HAP-1 (cell line): ENCODE measurements at regions not wholly inside any gene's neighbourhood (a gene's known extent, or its start where the extent isn't known, plus 50 kb on each side); places are given as distances from the start of the nearest gene placed in this dataset.

Source experiments
- DNase-seq, 2 experiments: peaks; one replicate each; pipeline ENCODE4 v3.0.0-alpha.2; 2016 to 2020; ENCODE audit warnings: low spot score in 2 of 2
- H3K27me3 ChIP-seq: fragments of 250-450 bp; sonication (Bioruptor Pico); 2 replicates; pipeline ENCODE4 v1.5.1; 2020; ENCODE audit warnings: low read depth, mild to moderate bottlenecking, moderate library complexity
- H3K36me3 ChIP-seq: fragments of 250-450 bp; sonication (Bioruptor Pico); replicated peaks from 2 replicates; pipeline ENCODE4 v1.5.1; 2020; ENCODE audit warnings: mild to moderate bottlenecking
- H3K4me1 ChIP-seq: fragments of 250-450 bp; sonication (Bioruptor Pico); 2 replicates; pipeline ENCODE4 v1.5.1; 2020; ENCODE audit warnings: mild to moderate bottlenecking
- H3K4me3 ChIP-seq: fragments of 250-450 bp; sonication (Bioruptor Pico); 2 replicates; pipeline ENCODE4 v1.5.1; 2020; ENCODE audit warnings: mild to moderate bottlenecking, moderate library complexity
- H3K9me3 ChIP-seq: fragments of 250-450 bp; sonication (Bioruptor Pico); 2 replicates; pipeline ENCODE4 v1.5.1; 2020; ENCODE audit warnings: mild to moderate bottlenecking, moderate library complexity
- in situ Hi-C: fragments of 300-500 bp; cut with MboI; formaldehyde crosslinking; loops from 3 replicates; pipeline ENCODE4 v1.14.3; 2020; ENCODE audit warnings: low sequenced_read_pairs, inconsistent platforms, mixed read lengths

- in situ Hi-C loops, result no loop called here
- H3K4me3 ChIP-seq, result no peak overlapping the region
Measured at GRCh38 chr4:123921339-123921738, 524.7 kb downstream of the SPRY1 start.

DNA sequence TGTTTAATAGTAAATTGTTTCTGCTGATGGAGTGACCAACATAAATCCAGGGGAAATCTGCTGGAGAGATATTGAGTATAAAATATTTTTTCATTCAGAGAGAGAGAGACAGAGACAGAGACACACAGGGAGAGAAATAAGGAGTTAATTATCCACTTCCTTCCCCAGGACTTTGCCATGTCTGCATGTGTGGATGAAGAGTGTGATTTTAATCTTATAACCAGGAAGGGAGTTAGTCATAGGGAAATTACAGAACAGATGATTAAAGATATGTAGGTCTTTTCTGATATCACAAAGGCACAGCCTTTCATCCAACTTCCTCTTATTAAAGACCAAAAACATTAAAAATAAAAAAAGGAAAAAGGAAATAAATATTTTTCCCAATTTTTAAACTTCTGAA lies 526.3 kb downstream of the SPRY1 start:
- H3K4me1 ChIP-seq, result peaks cover 13% of the 10 kb centered on the region
- DNase-seq, result no peak
- H3K36me3 ChIP-seq, result no peaks in the 10 kb centered on the region
- H3K27me3 ChIP-seq, result no peaks in the 10 kb centered on the region
- H3K4me3 ChIP-seq, result no peak overlapping the region
- in situ Hi-C loops, result no loop called here
- H3K9me3 ChIP-seq, result no peaks in the 10 kb centered on the region

More at GRCh38 chr4:123921339-123921738, 524.7 kb downstream of the SPRY1 start:
- H3K27me3 ChIP-seq, result no peaks in the 10 kb centered on the region
- no peaks in the 10 kb centered on the region for H3K36me3 ChIP-seq
- H3K4me1 ChIP-seq, result peaks cover 8% of the 10 kb centered on the region
- H3K9me3 ChIP-seq, result no peaks in the 10 kb centered on the region
- DNase-seq, result peak; percentile 40 to 61

- in situ Hi-C loops, result no loop called here
- no peaks in the 10 kb centered on the region for H3K9me3 ChIP-seq
- no peak for DNase-seq
- H3K36me3 ChIP-seq, result no peaks in the 10 kb centered on the region
- H3K4me3 ChIP-seq, result no peak overlapping the region
- peaks cover 17% of the 10 kb centered on the region for H3K4me1 ChIP-seq
- no peaks in the 10 kb centered on the region for H3K27me3 ChIP-seq
Measured at GRCh38 chr4:123924536-123924935, 527.9 kb downstream of the SPRY1 start.

DNA sequence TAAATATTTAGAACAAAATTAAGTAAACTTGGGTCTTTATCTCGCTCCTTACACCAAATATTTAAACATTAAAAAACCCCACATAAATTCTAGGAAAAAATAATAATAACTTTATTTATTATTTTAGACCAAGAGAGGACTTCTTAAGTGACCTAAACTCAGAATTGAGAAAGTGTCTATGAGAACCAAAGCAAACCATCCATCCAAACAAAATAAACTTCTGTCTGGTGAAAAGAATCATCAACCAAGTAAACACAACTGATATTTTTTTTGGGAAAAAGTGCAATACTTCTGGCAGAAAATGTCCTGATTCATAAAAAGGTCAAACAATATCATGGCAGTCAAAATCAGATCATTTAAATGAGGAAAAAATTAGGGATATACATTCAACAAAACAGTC lies 533.0 kb downstream of the SPRY1 start:
- Histone ChIP-seq H3K4me3 (no peak overlapping the region), H3K36me3 (no peaks in the 10 kb centered on the region), H3K4me1 (peaks cover 10% of the 10 kb centered on the region), H3K9me3 (no peaks in the 10 kb centered on the region), H3K27me3 (no peaks in the 10 kb centered on the region)
- DNase-seq, result no peak
- in situ Hi-C loops, result no loop called here

- Histone ChIP-seq H3K4me1 (peaks cover 14% of the 10 kb centered on the region), H3K36me3 (no peaks in the 10 kb centered on the region), H3K27me3 (no peaks in the 10 kb centered on the region), H3K4me3 (no peak overlapping the region), H3K9me3 (no peaks in the 10 kb centered on the region)
- DNase-seq, result no peak
- in situ Hi-C loops, result no loop called here
Measured at GRCh38 chr4:123930996-123931395, 534.4 kb downstream of the SPRY1 start.

DNA sequence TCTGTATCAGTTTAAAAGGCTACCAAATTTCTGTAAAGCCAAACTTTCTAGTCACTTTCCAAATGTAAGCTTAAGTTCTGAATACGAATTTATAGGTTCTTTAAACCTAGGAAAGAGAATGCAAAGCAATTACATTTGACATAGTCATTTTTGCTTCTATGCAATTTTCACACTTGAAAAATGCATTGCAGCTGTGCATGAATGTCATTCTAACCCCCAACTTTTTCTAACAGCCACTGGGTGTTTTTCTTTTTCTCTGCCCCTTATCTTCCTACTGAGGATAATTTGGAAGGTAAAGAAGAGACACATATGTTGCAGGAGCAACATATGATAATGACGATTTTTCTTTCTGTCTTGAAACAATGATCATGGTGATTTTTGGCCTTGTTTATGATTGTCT lies 537.5 kb downstream of the SPRY1 start:
- Histone ChIP-seq H3K4me1 (peaks cover 22% of the 10 kb centered on the region), H3K4me3 (no peak overlapping the region), H3K9me3 (no peaks in the 10 kb centered on the region), H3K36me3 (no peaks in the 10 kb centered on the region), H3K27me3 (no peaks in the 10 kb centered on the region)
- in situ Hi-C loops, result no loop called here
- DNase-seq, result no peak

DNA sequence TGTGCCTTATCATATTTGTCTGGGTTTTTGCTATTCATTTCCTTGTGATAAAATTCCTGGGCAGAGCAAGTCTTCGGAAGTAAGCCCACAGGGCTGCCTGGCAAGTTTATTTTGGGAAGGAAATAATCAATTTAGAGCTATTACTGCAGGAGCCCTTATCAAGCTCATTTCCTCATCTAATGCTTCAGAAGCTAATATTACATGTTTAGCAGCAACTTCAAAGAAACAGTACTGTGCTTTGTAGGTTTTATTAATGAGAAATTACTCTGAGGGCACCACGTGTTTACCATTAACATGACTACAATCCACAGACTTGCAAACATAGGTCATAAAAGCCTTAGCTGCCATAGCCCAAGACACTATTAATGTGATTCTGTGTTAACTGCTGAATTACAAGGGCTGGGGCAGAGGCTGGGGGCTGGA lies 540.0 kb downstream of the SPRY1 start:
- DNase-seq, result peak in 1 of 2 experiments; percentile 44
- in situ Hi-C loops, result no loop called here
- Histone ChIP-seq H3K4me3 (no peak overlapping the region), H3K27me3 (no peaks in the 10 kb centered on the region), H3K9me3 (no peaks in the 10 kb centered on the region), H3K36me3 (no peaks in the 10 kb centered on the region), H3K4me1 (peaks cover 22% of the 10 kb centered on the region)

DNA sequence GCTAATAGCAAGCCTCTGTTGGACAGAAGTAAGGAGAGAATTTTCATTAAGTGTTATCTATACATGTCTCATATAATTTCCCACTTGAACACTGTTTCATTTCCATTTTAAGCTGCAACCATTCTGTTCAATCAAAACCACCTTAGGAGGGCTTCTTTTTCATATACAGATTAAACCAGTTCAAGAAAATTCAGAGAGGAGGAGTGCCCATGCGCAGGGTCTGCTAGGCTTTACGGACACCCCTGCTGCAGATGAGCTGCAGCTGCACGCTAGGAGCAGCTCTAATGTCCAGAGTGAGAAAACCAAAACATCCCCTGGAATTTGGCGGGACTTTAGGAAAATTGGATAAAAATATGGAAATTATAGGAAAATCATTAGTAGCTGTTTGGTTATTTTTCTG lies 541.0 kb downstream of the SPRY1 start:
- in situ Hi-C loops, result no loop called here
- no peak overlapping the region for H3K4me3 ChIP-seq
- no peaks in the 10 kb centered on the region for H3K9me3 ChIP-seq
- H3K36me3 ChIP-seq, result no peaks in the 10 kb centered on the region
- peak; percentile 50 to 57 for DNase-seq
- no peaks in the 10 kb centered on the region for H3K27me3 ChIP-seq
- H3K4me1 ChIP-seq, result peaks cover 22% of the 10 kb centered on the region

- H3K4me3 ChIP-seq, result no peak overlapping the region
- no peaks in the 10 kb centered on the region for H3K9me3 ChIP-seq
- H3K36me3 ChIP-seq, result no peaks in the 10 kb centered on the region
- DNase-seq, result no peak
- no peaks in the 10 kb centered on the region for H3K27me3 ChIP-seq
- in situ Hi-C loops, result no loop called here
- peaks cover 25% of the 10 kb centered on the region for H3K4me1 ChIP-seq
Measured at GRCh38 chr4:123939621-123940020, 543.0 kb downstream of the SPRY1 start.

- peaks cover 22% of the 10 kb centered on the region for H3K4me1 ChIP-seq
- no peaks in the 10 kb centered on the region for H3K27me3 ChIP-seq
- no peak overlapping the region for H3K4me3 ChIP-seq
- in situ Hi-C loops, result no loop called here
- no peaks in the 10 kb centered on the region for H3K36me3 ChIP-seq
- no peaks in the 10 kb centered on the region for H3K9me3 ChIP-seq
- DNase-seq, result no peak
Measured at GRCh38 chr4:123940604-123941003, 544.0 kb downstream of the SPRY1 start.

- no peak for DNase-seq
- Histone ChIP-seq H3K9me3 (no peaks in the 10 kb centered on the region), H3K4me1 (peaks cover 18% of the 10 kb centered on the region), H3K4me3 (no peak overlapping the region), H3K36me3 (no peaks in the 10 kb centered on the region), H3K27me3 (no peaks in the 10 kb centered on the region)
- in situ Hi-C loops, result no loop called here
Measured at GRCh38 chr4:123941306-123941705, 544.7 kb downstream of the SPRY1 start.

DNA sequence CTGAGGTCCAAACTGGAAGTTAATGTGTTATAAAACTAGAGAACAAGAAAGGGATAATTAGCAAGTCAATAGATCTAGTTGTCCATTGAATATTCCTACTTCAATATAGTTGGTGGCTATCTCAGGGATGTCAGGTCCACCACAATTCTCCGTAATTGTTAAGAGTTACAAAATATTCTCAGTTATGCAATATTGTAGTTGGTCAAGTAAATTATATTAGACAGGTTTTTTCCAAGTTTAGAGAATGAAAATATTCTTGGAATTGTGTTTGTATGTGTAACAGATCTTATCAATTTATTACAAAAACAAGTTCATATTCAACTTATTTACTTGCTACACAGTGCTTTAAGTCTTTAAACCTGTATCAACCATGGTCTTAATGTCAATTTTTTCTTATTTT lies 547.4 kb downstream of the SPRY1 start:
- Histone ChIP-seq H3K4me3 (no peak overlapping the region), H3K27me3 (no peaks in the 10 kb centered on the region), H3K4me1 (peaks cover 3% of the 10 kb centered on the region; the same call in 1 of the 2 replicates), H3K36me3 (no peaks in the 10 kb centered on the region), H3K9me3 (no peaks in the 10 kb centered on the region)
- no peak for DNase-seq
- in situ Hi-C loops, result no loop called here

DNA sequence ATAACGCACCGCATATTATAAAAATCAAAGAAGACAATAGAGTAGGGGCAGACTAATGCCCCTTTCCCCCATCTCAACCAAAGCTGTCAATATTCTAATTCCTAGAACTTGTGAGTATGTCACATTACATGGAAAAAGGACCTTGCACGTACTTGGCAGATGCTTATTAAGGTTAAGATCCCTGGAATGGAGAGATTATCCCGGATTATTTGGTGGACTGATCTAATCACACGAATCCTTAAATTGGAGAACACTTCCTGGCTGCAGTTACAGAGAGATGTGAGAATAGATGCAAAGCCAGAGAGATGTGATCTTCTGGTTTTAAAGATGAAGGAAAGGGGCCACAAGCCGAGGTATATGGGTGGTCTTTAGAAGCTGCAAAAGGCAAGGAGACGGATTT lies 548.7 kb downstream of the SPRY1 start:
- DNase-seq, result no peak

DNA sequence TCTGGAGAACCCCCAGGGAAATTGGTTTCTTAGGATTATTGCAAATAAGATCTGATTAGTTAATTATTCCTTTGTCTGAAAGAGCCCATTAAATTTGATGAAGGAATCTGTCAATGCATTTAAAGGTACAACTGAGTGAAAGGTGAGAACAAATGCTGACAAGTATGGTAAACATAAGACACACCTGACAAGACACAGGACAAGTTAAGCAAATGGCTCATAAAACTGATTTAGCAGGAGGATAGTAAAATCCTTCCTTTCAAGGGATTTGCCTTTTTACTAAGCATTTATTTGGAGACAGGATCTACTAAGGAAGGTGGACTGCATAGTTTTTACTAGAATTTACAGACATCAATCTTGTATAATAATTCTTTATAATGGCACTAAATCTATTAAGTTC lies 553.9 kb downstream of the SPRY1 start:
- no peaks in the 10 kb centered on the region for H3K4me1 ChIP-seq
- H3K9me3 ChIP-seq, result no peaks in the 10 kb centered on the region
- DNase-seq, result no peak
- no peaks in the 10 kb centered on the region for H3K27me3 ChIP-seq
- in situ Hi-C loops, result no loop called here
- no peaks in the 10 kb centered on the region for H3K36me3 ChIP-seq
- H3K4me3 ChIP-seq, result no peak overlapping the region

More for the DNA sequence above, 548.7 kb downstream of the SPRY1 start:
- Histone ChIP-seq H3K36me3 (no peaks in the 10 kb centered on the region), H3K4me1 (peaks cover 3% of the 10 kb centered on the region; the same call in 1 of the 2 replicates), H3K9me3 (no peaks in the 10 kb centered on the region), H3K27me3 (no peaks in the 10 kb centered on the region), H3K4me3 (no peak overlapping the region)
- in situ Hi-C loops, result no loop called here

- Histone ChIP-seq H3K4me1 (no peaks in the 10 kb centered on the region), H3K36me3 (no peaks in the 10 kb centered on the region), H3K27me3 (no peaks in the 10 kb centered on the region), H3K4me3 (no peak overlapping the region), H3K9me3 (no peaks in the 10 kb centered on the region)
- no peak for DNase-seq
- in situ Hi-C loops, result no loop called here
Measured at GRCh38 chr4:123952530-123953274, 556.1 kb downstream of the SPRY1 start.
